ENCODE measurements at regions not wholly inside any gene's neighbourhood (a gene's known extent, or its start where the extent isn't known, plus 50 kb on each side); places are given as distances from the start of the nearest gene placed in this dataset.

GRCh38 chr6:170006900-170007467, 255.6 kb downstream of the ERMARD start:
- no peaks in the 10 kb centered on the region for H3F3A ChIP-seq (replicated peaks; ENCODE audit: insufficient read depth)
- no peak for DNase-seq
- H3K4me3 ChIP-seq (ENCODE audit: low read depth in 2 of 2, low read length in 1 of 2): no peak overlapping the region
- H3K4me1 ChIP-seq (ENCODE audit: control insufficient read depth in 1 of 2, insufficient read depth in 2 of 2, low read depth in 1 of 2, low read length in 1 of 2): peaks cover 0 to 42% of the 10 kb centered on the region in 2 experiments; a peak in 2 of 4 replicates
- no peaks in the 10 kb centered on the region for H3K9me3 ChIP-seq
- WGBS (ENCODE audit: low lambda C conversion rate): 51% methylated on average over 16 of the region's 19 CpGs
- CTCF ChIA-PET: interaction anchor here (1.1 to 1.8 kb wide), 2 partner anchors 11 to 13 kb away, joined by 4 to 5 read pairs; no protein-coding TSS in a partner anchor
- peak overlapping the region in 1 of 2 experiments; percentile 92; a peak in 2 of 4 replicates for H3K27ac ChIP-seq (ENCODE audit: low read depth in 2 of 2, low read length in 1 of 2)
- no peaks in the 10 kb centered on the region for H3K79me2 ChIP-seq (ENCODE audit: insufficient read depth)
- POLR2A ChIA-PET: interaction anchor here (0.5 to 0.6 kb wide), 2 partner anchors 26 to 62 kb away, joined by 3 read pairs; no protein-coding TSS in a partner anchor
- H3K9me2 ChIP-seq: no peaks in the 10 kb centered on the region
- no peak overlapping the region for H3K4me2 ChIP-seq
- H3K27me3 ChIP-seq (ENCODE audit: insufficient read depth): no peaks in the 10 kb centered on the region
- no peak overlapping the region for H3K9ac ChIP-seq
- TF ChIP-seq NRF1 (IDR thresholded peaks at IDR 0.05; ENCODE audit: low read depth, low read length) (no peak), MXI1 (IDR thresholded peaks at IDR 0.05; ENCODE audit: low read depth, low read length) (no peak), RXRA (IDR thresholded peaks at IDR 0.05; ENCODE audit: borderline replicate concordance, low read depth) (no peak), MAX (IDR thresholded peaks at IDR 0.05; ENCODE audit: low read depth) (no peak), SIN3A (IDR thresholded peaks at IDR 0.05; ENCODE audit: borderline replicate concordance, low read depth, low read length) (no peak), USF2 (IDR thresholded peaks at IDR 0.05; ENCODE audit: borderline replicate concordance, low read depth, low read length) (no peak), RCOR1 (IDR thresholded peaks at IDR 0.05; ENCODE audit: low read length) (no peak), EP300 (IDR thresholded peaks at IDR 0.05; ENCODE audit: borderline replicate concordance in 1 of 2, low read depth in 1 of 2, low read length in 1 of 2) (no peak), SMC3 (IDR thresholded peaks at IDR 0.05; ENCODE audit: low read depth, low read length) (no peak), NFIC (IDR thresholded peaks at IDR 0.05; ENCODE audit: borderline replicate concordance) (no peak), RFX5 (IDR thresholded peaks at IDR 0.05; ENCODE audit: low read length) (no peak), FOXJ3 (CRISPR knock-in tag; IDR thresholded peaks at IDR 0.05) (no peak), TCF12 (IDR thresholded peaks at IDR 0.05) (no peak), JUND (IDR thresholded peaks at IDR 0.05) (no peak), TEAD4 (IDR thresholded peaks at IDR 0.05; ENCODE audit: borderline replicate concordance, insufficient read depth) (no peak), IRF3 (IDR thresholded peaks at IDR 0.05; ENCODE audit: low read depth, low read length) (no peak), YY1 (IDR thresholded peaks at IDR 0.05; ENCODE audit: low read depth) (no peak)
- no peak overlapping the region for H2AFZ ChIP-seq (ENCODE audit: low read depth)
- no peaks in the 10 kb centered on the region for H4K20me1 ChIP-seq (ENCODE audit: insufficient read depth)
- no peaks in the 10 kb centered on the region for H3K36me3 ChIP-seq (replicated peaks in 1 of 2; ENCODE audit: control insufficient read depth in 1 of 2, insufficient read depth in 2 of 2, low read length in 1 of 2)

Data from SK-N-SH (cell line).